IMR-90 (cell line): ENCODE measurements at regions not wholly inside any gene's neighbourhood (a gene's known extent, or its start where the extent isn't known, plus 50 kb on each side); places are given as distances from the start of the nearest gene placed in this dataset.

Experiments used
- ATAC-seq: fragments of 200-7000 bp; cut with Tn5 transposase; 2 replicates; pipeline ENCODE4 v1.9.1; 2020; ENCODE audit warnings: low read depth, mild to moderate bottlenecking, moderate library complexity
- BruUV-seq: library from RNA; stranded (reverse); fragments of 400-500 nt; replicated peaks from 2 replicates; lab custom pipeline; 2021; lab: Mats Ljungman, UMichigan
- CTCF ChIA-PET: fragments of 300-600 bp; formaldehyde crosslinking; extraction: SDS; loops from one replicate; lab custom pipeline; 2021; ENCODE audit warnings: antibody characterized with exemption; lab: Yijun Ruan, JAX
- POLR2A ChIA-PET: fragments of 300-600 bp; sonication (Branson Sonifier 250); formaldehyde crosslinking; loops from one replicate; lab custom pipeline; 2022; ENCODE audit warnings: antibody characterized with exemption; ENCODE audit not compliant: unreplicated experiment; lab: Charles Lee
- DNase-seq: peaks from one replicate; pipeline ENCODE4 v3.0.0; 2013
- H2AFZ ChIP-seq: replicated peaks from 2 replicates; pipeline ENCODE3; 2013; ENCODE audit warnings: low read length, mild to moderate bottlenecking; ENCODE audit not compliant: poor library complexity
- H2AK5ac ChIP-seq: 2 replicates; pipeline ENCODE4 v1.6.1; 2013; ENCODE audit warnings: low read depth, low read length, inconsistent platforms
- H2AK9ac ChIP-seq: replicated peaks from 2 replicates; pipeline ENCODE3; 2013; ENCODE audit warnings: mild to moderate bottlenecking, low read depth, low read length, moderate library complexity; ENCODE audit not compliant: poor library complexity
- H2BK120ac ChIP-seq: 2 replicates; pipeline ENCODE4 v1.6.1; 2013; ENCODE audit warnings: low read depth, low read length, inconsistent platforms
- H2BK15ac ChIP-seq: 3 replicates; pipeline ENCODE4 v1.6.1; 2013; ENCODE audit warnings: low read depth, low read length, inconsistent platforms
- H2BK20ac ChIP-seq: 2 replicates; pipeline ENCODE4 v1.6.1; 2013; ENCODE audit warnings: low read depth, mild to moderate bottlenecking, inconsistent platforms, low read length, moderate library complexity
- H2BK5ac ChIP-seq: 2 replicates; pipeline ENCODE4 v1.6.1; 2013; ENCODE audit warnings: mild to moderate bottlenecking, low read depth, low read length, inconsistent platforms; ENCODE audit not compliant: poor library complexity, severe bottlenecking
- H3K14ac ChIP-seq: replicated peaks from 2 replicates; pipeline ENCODE4 v1.6.1; 2013; ENCODE audit warnings: low read depth, low read length, inconsistent platforms
- H3K18ac ChIP-seq: 2 replicates; pipeline ENCODE4 v1.6.1; 2013; ENCODE audit warnings: low read depth, low read length, control low read depth
- H3K23ac ChIP-seq: 2 replicates; pipeline ENCODE4 v1.6.1; 2013; ENCODE audit warnings: low read depth, low read length, inconsistent platforms
- H3K27ac ChIP-seq: 2 replicates; pipeline ENCODE4 v1.5.1; 2013; ENCODE audit warnings: mild to moderate bottlenecking, control low read depth, low read length; ENCODE audit not compliant: insufficient read depth
- H3K27me3 ChIP-seq: 2 replicates; pipeline ENCODE4 v1.6.1; 2013; ENCODE audit warnings: low read length; ENCODE audit not compliant: control insufficient read depth, insufficient read depth
- H3K36me3 ChIP-seq: 2 replicates; pipeline ENCODE4 v1.6.1; 2013; ENCODE audit warnings: low read length, mixed read lengths; ENCODE audit not compliant: control insufficient read depth, insufficient read depth
- H3K4ac ChIP-seq: 2 replicates; pipeline ENCODE4 v1.6.1; 2013; ENCODE audit warnings: low read depth, low read length, inconsistent platforms
- H3K4me1 ChIP-seq: 2 replicates; pipeline ENCODE4 v1.6.1; 2013; ENCODE audit warnings: low read length, mixed read lengths; ENCODE audit not compliant: control insufficient read depth, insufficient read depth
- H3K4me2 ChIP-seq: 2 replicates; pipeline ENCODE4 v1.6.1; 2013; ENCODE audit warnings: low read depth, mild to moderate bottlenecking, control low read depth, low read length, moderate library complexity
- H3K4me3 ChIP-seq: 2 replicates; pipeline ENCODE4 v1.5.1; 2013; ENCODE audit warnings: low read depth, mild to moderate bottlenecking, control low read depth, low read length, moderate library complexity; ENCODE audit not compliant: insufficient read depth
- H3K56ac ChIP-seq: 2 replicates; pipeline ENCODE4 v1.6.1; 2013; ENCODE audit warnings: low read length, inconsistent platforms; ENCODE audit not compliant: insufficient read depth; ENCODE audit errors: extremely low read depth
- H3K79me1 ChIP-seq, 2 experiments: 2 replicates each; pipeline ENCODE4 v1.6.1; 2013; ENCODE audit warnings: low read length in 2 of 2, inconsistent platforms in 1 of 2, low read depth in 1 of 2
- H3K9ac ChIP-seq: 2 replicates; pipeline ENCODE4 v1.6.1; 2013; ENCODE audit warnings: low read depth, low read length, control low read depth
- H3K9me1 ChIP-seq: 2 replicates; pipeline ENCODE4 v1.6.1; 2013; ENCODE audit warnings: low read length, inconsistent platforms; ENCODE audit not compliant: insufficient read depth
- H3K9me3 ChIP-seq: 2 replicates; pipeline ENCODE4 v1.6.1; 2013; ENCODE audit warnings: low read length; ENCODE audit not compliant: control insufficient read depth, insufficient read depth
- H4K20me1 ChIP-seq: 2 replicates; pipeline ENCODE4 v1.6.1; 2013; ENCODE audit warnings: low read length, inconsistent platforms; ENCODE audit not compliant: insufficient read depth
- H4K5ac ChIP-seq: 2 replicates; pipeline ENCODE4 v1.6.1; 2013; ENCODE audit warnings: mild to moderate bottlenecking, low read depth, low read length, control low read depth
- H4K8ac ChIP-seq, 2 experiments: 2 replicates each; pipeline ENCODE4 v1.6.1; 2013; ENCODE audit warnings: low read depth in 2 of 2, low read length in 2 of 2, control low read depth in 1 of 2, inconsistent platforms in 1 of 2
- H4K91ac ChIP-seq: 2 replicates; pipeline ENCODE4 v1.6.1; 2013; ENCODE audit warnings: low read depth, low read length, inconsistent platforms; ENCODE audit not compliant: insufficient read depth
- BHLHE40 ChIP-seq: fragments of 150-350 bp; IDR thresholded peaks from 2 replicates; pipeline ENCODE4 v1.6.1; 2016; ENCODE audit warnings: mild to moderate bottlenecking, low read depth, low read length
- CEBPB ChIP-seq: IDR thresholded peaks from 2 replicates; pipeline ENCODE4 v1.6.1; 2012; ENCODE audit warnings: low read depth, low read length, improper control_type of control experiment
- CHD1 ChIP-seq: IDR thresholded peaks from 2 replicates; pipeline ENCODE4 v1.6.1; 2012; ENCODE audit warnings: low read depth, low read length, improper control_type of control experiment
- FOS ChIP-seq: fragments of 150-350 bp; IDR thresholded peaks from 2 replicates; pipeline ENCODE4 v1.6.1; 2016; ENCODE audit warnings: low read depth, low read length
- MAFK ChIP-seq: IDR thresholded peaks from 2 replicates; pipeline ENCODE4 v1.6.1; 2012; ENCODE audit warnings: low read depth, low read length, improper control_type of control experiment
- MAZ ChIP-seq: IDR thresholded peaks from 2 replicates; pipeline ENCODE4 v1.6.1; 2012; ENCODE audit warnings: low read depth, mild to moderate bottlenecking, low read length, improper control_type of control experiment, moderate library complexity, borderline replicate concordance
- MXI1 ChIP-seq: IDR thresholded peaks from 2 replicates; pipeline ENCODE4 v1.6.1; 2012; ENCODE audit warnings: low read depth, mild to moderate bottlenecking, low read length, moderate library complexity, borderline replicate concordance
- NFE2L2 ChIP-seq: fragments of 150-350 bp; IDR thresholded peaks from 2 replicates; pipeline ENCODE4 v1.6.1; 2016; ENCODE audit warnings: low read depth, mild to moderate bottlenecking, low read length
- POLR2A ChIP-seq: IDR thresholded peaks from 2 replicates; pipeline ENCODE4 v1.6.1; 2012; ENCODE audit warnings: mild to moderate bottlenecking, low read depth, low read length
- RAD21 ChIP-seq: IDR thresholded peaks from 2 replicates; pipeline ENCODE4 v1.6.1; 2012; ENCODE audit warnings: low read length, improper control_type of control experiment
- RCOR1 ChIP-seq: IDR thresholded peaks from 2 replicates; pipeline ENCODE4 v1.6.1; 2012; ENCODE audit warnings: mild to moderate bottlenecking, low read length, improper control_type of control experiment; ENCODE audit not compliant: insufficient replicate concordance
- RFX5 ChIP-seq: IDR thresholded peaks from 2 replicates; pipeline ENCODE4 v1.8.0; 2012; ENCODE audit warnings: low read depth, mild to moderate bottlenecking, low read length, moderate library complexity
- SMC3 ChIP-seq: fragments of 150-350 bp; IDR thresholded peaks from 2 replicates; pipeline ENCODE4 v1.6.1; 2016; ENCODE audit warnings: low read depth, mild to moderate bottlenecking, antibody characterized with exemption, low read length, moderate library complexity
- WGBS, 2 experiments: methylation state at CpG; one replicate each; pipeline versions ENCODE4 v1.1.5 to v1.1.7; 2013; ENCODE audit warnings: missing lambda C conversion rate in 2 of 2; ENCODE audit not compliant: insufficient read length in 1 of 2; ENCODE audit errors: extremely low coverage in 2 of 2; 5-methylcytosine and 5-hydroxymethylcytosine counted together
- dilution Hi-C: fragments of 300-500 bp; cut with HindIII; formaldehyde crosslinking; loops from one replicate; pipeline ENCODE4 v1.14.3; 2018; ENCODE audit warnings: low sequenced_read_pairs; ENCODE audit not compliant: unreplicated experiment
- in situ Hi-C: fragments of 300-500 bp; cut with MboI; formaldehyde crosslinking; loops from 3 replicates; pipeline ENCODE4 v1.14.3; 2019; ENCODE audit warnings: low sequenced_read_pairs, inconsistent platforms, mixed read lengths
- intact Hi-C: fragments of 100-400 bp; cut with micrococcal nuclease; formaldehyde crosslinking; loops from 2 replicates; pipeline ENCODE4 v1.10.0; 2022
- TF ChIP-seq, protein P1 (sequence below): fragments of 150-350 bp; IDR thresholded peaks from 2 replicates; pipeline ENCODE4 v1.6.1; 2017; ENCODE audit warnings: mild to moderate bottlenecking, antibody characterized with exemption, low read length, low read depth
- TF ChIP-seq, protein P2 (sequence below): fragments of 150-350 bp; IDR thresholded peaks from 2 replicates; pipeline ENCODE4 v1.6.1; 2016; ENCODE audit warnings: low read depth, mild to moderate bottlenecking, low read length, moderate library complexity, borderline replicate concordance
- TF ChIP-seq, protein P3 (sequence below): conservative IDR thresholded peaks from 2 replicates; pipeline ENCODE4 v1.5.1; 2012; ENCODE audit warnings: mild to moderate bottlenecking, low read depth, low read length, improper control_type of control experiment

DNA sequence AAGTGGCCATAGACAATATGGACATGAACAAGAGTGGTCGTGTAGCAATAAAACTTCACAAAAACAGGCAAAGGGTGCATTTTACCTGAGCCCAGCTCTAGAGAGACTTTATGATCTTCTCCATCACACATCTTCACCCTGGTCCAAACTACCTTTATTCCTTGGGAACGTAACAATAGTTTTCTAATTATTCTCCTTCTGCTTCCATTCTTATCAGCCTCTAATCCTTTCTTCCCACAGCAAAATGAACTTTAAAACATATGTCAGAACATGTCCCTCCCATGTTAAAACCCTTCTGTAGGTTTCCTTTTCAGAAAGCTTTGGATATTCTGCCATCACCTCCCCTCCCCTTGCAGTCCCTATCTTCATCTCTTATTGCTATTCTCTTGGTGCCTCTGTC is 395.2 kb upstream of the PLXNA2 start:
- in situ Hi-C loops (no loop called here), intact Hi-C loops (no loop called here), dilution Hi-C loops (no loop called here)
- BruUV-seq: no TSS peak
- no peak overlapping the region for H3K27ac ChIP-seq
- H3K9me3 ChIP-seq: no peaks in the 10 kb centered on the region; the same call in 1 of the 2 replicates
- H4K91ac ChIP-seq: no peak overlapping the region
- H3K4me3 ChIP-seq: no peak overlapping the region
- no peak overlapping the region for H3K18ac ChIP-seq
- no peak overlapping the region for H2AK5ac ChIP-seq
- H3K9ac ChIP-seq: no peak overlapping the region
- no peak overlapping the region for H3K4ac ChIP-seq
- H4K8ac ChIP-seq: no peak overlapping the region
- no peak overlapping the region for H2BK120ac ChIP-seq
- H3K14ac ChIP-seq: no peak overlapping the region
- TF ChIP-seq NFE2L2 (no peak), CEBPB (no peak), FOS (no peak), MAZ (no peak), RAD21 (no peak), CHD1 (no peak), RCOR1 (no peak), MAFK (no peak), RFX5 (no peak), MXI1 (no peak), POLR2A (no peak), BHLHE40 (no peak), SMC3 (no peak)
- TF ChIP-seq, protein P1, sequence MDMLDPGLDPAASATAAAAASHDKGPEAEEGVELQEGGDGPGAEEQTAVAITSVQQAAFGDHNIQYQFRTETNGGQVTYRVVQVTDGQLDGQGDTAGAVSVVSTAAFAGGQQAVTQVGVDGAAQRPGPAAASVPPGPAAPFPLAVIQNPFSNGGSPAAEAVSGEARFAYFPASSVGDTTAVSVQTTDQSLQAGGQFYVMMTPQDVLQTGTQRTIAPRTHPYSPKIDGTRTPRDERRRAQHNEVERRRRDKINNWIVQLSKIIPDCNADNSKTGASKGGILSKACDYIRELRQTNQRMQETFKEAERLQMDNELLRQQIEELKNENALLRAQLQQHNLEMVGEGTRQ: no peak
- TF ChIP-seq, protein P2, sequence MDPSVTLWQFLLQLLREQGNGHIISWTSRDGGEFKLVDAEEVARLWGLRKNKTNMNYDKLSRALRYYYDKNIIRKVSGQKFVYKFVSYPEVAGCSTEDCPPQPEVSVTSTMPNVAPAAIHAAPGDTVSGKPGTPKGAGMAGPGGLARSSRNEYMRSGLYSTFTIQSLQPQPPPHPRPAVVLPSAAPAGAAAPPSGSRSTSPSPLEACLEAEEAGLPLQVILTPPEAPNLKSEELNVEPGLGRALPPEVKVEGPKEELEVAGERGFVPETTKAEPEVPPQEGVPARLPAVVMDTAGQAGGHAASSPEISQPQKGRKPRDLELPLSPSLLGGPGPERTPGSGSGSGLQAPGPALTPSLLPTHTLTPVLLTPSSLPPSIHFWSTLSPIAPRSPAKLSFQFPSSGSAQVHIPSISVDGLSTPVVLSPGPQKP: no peak
- TF ChIP-seq, protein P3, sequence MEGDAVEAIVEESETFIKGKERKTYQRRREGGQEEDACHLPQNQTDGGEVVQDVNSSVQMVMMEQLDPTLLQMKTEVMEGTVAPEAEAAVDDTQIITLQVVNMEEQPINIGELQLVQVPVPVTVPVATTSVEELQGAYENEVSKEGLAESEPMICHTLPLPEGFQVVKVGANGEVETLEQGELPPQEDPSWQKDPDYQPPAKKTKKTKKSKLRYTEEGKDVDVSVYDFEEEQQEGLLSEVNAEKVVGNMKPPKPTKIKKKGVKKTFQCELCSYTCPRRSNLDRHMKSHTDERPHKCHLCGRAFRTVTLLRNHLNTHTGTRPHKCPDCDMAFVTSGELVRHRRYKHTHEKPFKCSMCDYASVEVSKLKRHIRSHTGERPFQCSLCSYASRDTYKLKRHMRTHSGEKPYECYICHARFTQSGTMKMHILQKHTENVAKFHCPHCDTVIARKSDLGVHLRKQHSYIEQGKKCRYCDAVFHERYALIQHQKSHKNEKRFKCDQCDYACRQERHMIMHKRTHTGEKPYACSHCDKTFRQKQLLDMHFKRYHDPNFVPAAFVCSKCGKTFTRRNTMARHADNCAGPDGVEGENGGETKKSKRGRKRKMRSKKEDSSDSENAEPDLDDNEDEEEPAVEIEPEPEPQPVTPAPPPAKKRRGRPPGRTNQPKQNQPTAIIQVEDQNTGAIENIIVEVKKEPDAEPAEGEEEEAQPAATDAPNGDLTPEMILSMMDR: no peak
- no peak overlapping the region for H2BK5ac ChIP-seq
- no peaks in the 10 kb centered on the region for H3K79me1 ChIP-seq
- H3K23ac ChIP-seq: no peak overlapping the region
- no peaks in the 10 kb centered on the region for H3K9me1 ChIP-seq
- H2AFZ ChIP-seq: no peak overlapping the region
- H3K56ac ChIP-seq: no peak overlapping the region
- no peaks in the 10 kb centered on the region for H3K4me1 ChIP-seq
- H2AK9ac ChIP-seq: no peak overlapping the region
- CTCF ChIA-PET: interaction anchor here (1.4 kb wide), 1 partner anchor 13 kb away, joined by 3 read pairs; no protein-coding TSS in a partner anchor
- no peak overlapping the region for H2BK15ac ChIP-seq
- H3K36me3 ChIP-seq: no peaks in the 10 kb centered on the region
- ATAC-seq (no peak), DNase-seq (no peak)
- H3K4me2 ChIP-seq: no peak overlapping the region
- H3K27me3 ChIP-seq: no peaks in the 10 kb centered on the region
- 86% methylated on average over 1 of the region's 2 CpGs; no CpG with 5 or more reads in 1 of the 2 experiments for WGBS, 2 experiments
- no peak overlapping the region for H2BK20ac ChIP-seq
- H4K5ac ChIP-seq: no peak overlapping the region
- POLR2A ChIA-PET: interaction anchor here (0.6 kb wide), 1 partner anchor 12 kb away, joined by 5 read pairs; no protein-coding TSS in a partner anchor
- H4K20me1 ChIP-seq: no peaks in the 10 kb centered on the region
